ENCODE measurements at regions not wholly inside any gene's neighbourhood (a gene's known extent, or its start where the extent isn't known, plus 50 kb on each side); places are given as distances from the start of the nearest gene placed in this dataset.

- Histone ChIP-seq H2AFZ (ENCODE audit: low read length) (no peak overlapping the region), H3K4me1 (ENCODE audit: insufficient read depth, low read length) (no peaks in the 10 kb centered on the region), H3K27ac (ENCODE audit: low read length) (no peak overlapping the region), H3K79me2 (ENCODE audit: low read length) (no peaks in the 10 kb centered on the region), H3K27me3 (ENCODE audit: low read length) (no peaks in the 10 kb centered on the region), H3K9me3 (ENCODE audit: low read length) (no peaks in the 10 kb centered on the region), H3F3A (ENCODE audit: low read length, unreplicated experiment) (no peaks in the 10 kb centered on the region), H3K9me2 (replicated peaks; ENCODE audit: low read length) (no peaks in the 10 kb centered on the region), H3K9ac (ENCODE audit: low read length) (no peak overlapping the region), H3K4me3 (ENCODE audit: low read length) (no peak overlapping the region), H3K4me2 (ENCODE audit: low read length) (no peak overlapping the region), H3K36me3 (ENCODE audit: low read depth, low read length) (no peaks in the 10 kb centered on the region), H4K20me1 (ENCODE audit: low read length) (no peaks in the 10 kb centered on the region)
- ATAC-seq (no peak), DNase-seq (no peak)
- ChIA-PET POLR2A (ENCODE audit: unreplicated experiment) (no interaction called here), CTCF (no interaction called here)
- intact Hi-C loops (cut with micrococcal nuclease) = no loop called here
- no TSS peak for BruUV-seq (replicated peaks)
- no peak for TF ChIP-seq EZH2phosphoT487 (IDR thresholded peaks at IDR 0.05; ENCODE audit: borderline replicate concordance, low read length)
- TF ChIP-seq EZH2 (IDR thresholded peaks at IDR 0.05; ENCODE audit: low read length, unreplicated experiment) = no peak
- TF ChIP-seq, protein P1, sequence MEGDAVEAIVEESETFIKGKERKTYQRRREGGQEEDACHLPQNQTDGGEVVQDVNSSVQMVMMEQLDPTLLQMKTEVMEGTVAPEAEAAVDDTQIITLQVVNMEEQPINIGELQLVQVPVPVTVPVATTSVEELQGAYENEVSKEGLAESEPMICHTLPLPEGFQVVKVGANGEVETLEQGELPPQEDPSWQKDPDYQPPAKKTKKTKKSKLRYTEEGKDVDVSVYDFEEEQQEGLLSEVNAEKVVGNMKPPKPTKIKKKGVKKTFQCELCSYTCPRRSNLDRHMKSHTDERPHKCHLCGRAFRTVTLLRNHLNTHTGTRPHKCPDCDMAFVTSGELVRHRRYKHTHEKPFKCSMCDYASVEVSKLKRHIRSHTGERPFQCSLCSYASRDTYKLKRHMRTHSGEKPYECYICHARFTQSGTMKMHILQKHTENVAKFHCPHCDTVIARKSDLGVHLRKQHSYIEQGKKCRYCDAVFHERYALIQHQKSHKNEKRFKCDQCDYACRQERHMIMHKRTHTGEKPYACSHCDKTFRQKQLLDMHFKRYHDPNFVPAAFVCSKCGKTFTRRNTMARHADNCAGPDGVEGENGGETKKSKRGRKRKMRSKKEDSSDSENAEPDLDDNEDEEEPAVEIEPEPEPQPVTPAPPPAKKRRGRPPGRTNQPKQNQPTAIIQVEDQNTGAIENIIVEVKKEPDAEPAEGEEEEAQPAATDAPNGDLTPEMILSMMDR (conservative IDR thresholded peaks at IDR 0.05; ENCODE audit: low read depth, low read length) = no peak
Observed at GRCh38 chr13:90531744-90532143, 815.7 kb upstream of the MIR17HG start.

GRCh38 chr13:90532861-90533492, 814.5 kb upstream of the MIR17HG start:
- Histone ChIP-seq H3K79me2 (ENCODE audit: low read length) (no peaks in the 10 kb centered on the region), H3K4me1 (ENCODE audit: insufficient read depth, low read length) (no peaks in the 10 kb centered on the region), H3K9me2 (replicated peaks; ENCODE audit: low read length) (no peaks in the 10 kb centered on the region), H3K36me3 (ENCODE audit: low read depth, low read length) (no peaks in the 10 kb centered on the region), H3K9ac (ENCODE audit: low read length) (no peak overlapping the region), H2AFZ (ENCODE audit: low read length) (no peak overlapping the region), H3K9me3 (ENCODE audit: low read length) (no peaks in the 10 kb centered on the region), H3F3A (ENCODE audit: low read length, unreplicated experiment) (no peaks in the 10 kb centered on the region), H3K4me3 (ENCODE audit: low read length) (no peak overlapping the region), H3K4me2 (ENCODE audit: low read length) (no peak overlapping the region), H4K20me1 (ENCODE audit: low read length) (no peaks in the 10 kb centered on the region), H3K27ac (ENCODE audit: low read length) (no peak overlapping the region), H3K27me3 (ENCODE audit: low read length) (no peaks in the 10 kb centered on the region)
- CTCF ChIA-PET = no interaction called here
- no peak for DNase-seq
- TF ChIP-seq, protein P1 (conservative IDR thresholded peaks at IDR 0.05; ENCODE audit: low read depth, low read length) = no peak
- TF ChIP-seq EZH2 (IDR thresholded peaks at IDR 0.05; ENCODE audit: low read length, unreplicated experiment) = no peak
- TF ChIP-seq EZH2phosphoT487 (IDR thresholded peaks at IDR 0.05; ENCODE audit: borderline replicate concordance, low read length) = no peak
- no peak for ATAC-seq
- BruUV-seq (replicated peaks) = no TSS peak
- intact Hi-C loops (cut with micrococcal nuclease) = no loop called here
- POLR2A ChIA-PET (ENCODE audit: unreplicated experiment) = no interaction called here

- no peaks in the 10 kb centered on the region for H3K4me1 ChIP-seq (ENCODE audit: insufficient read depth, low read length)
- POLR2A ChIA-PET (ENCODE audit: unreplicated experiment) = no interaction called here
Observed at GRCh38 chr13:90533866-90534265, 813.6 kb upstream of the MIR17HG start.

More at GRCh38 chr13:90533866-90534265, 813.6 kb upstream of the MIR17HG start:
- H3K79me2 ChIP-seq (ENCODE audit: low read length) = no peaks in the 10 kb centered on the region
- no peak overlapping the region for H3K27ac ChIP-seq (ENCODE audit: low read length)
- TF ChIP-seq EZH2 (IDR thresholded peaks at IDR 0.05; ENCODE audit: low read length, unreplicated experiment) (no peak), EZH2phosphoT487 (IDR thresholded peaks at IDR 0.05; ENCODE audit: borderline replicate concordance, low read length) (no peak)
- TF ChIP-seq, protein P1 (conservative IDR thresholded peaks at IDR 0.05; ENCODE audit: low read depth, low read length) = no peak
- no peaks in the 10 kb centered on the region for H3K9me3 ChIP-seq (ENCODE audit: low read length)
- no peaks in the 10 kb centered on the region for H3K36me3 ChIP-seq (ENCODE audit: low read depth, low read length)
- no peak overlapping the region for H2AFZ ChIP-seq (ENCODE audit: low read length)
- no peak overlapping the region for H3K9ac ChIP-seq (ENCODE audit: low read length)
- H3F3A ChIP-seq (ENCODE audit: low read length, unreplicated experiment) = no peaks in the 10 kb centered on the region
- ATAC-seq (no peak), DNase-seq (no peak)
- no peak overlapping the region for H3K4me3 ChIP-seq (ENCODE audit: low read length)
- H3K9me2 ChIP-seq (replicated peaks; ENCODE audit: low read length) = no peaks in the 10 kb centered on the region
- H4K20me1 ChIP-seq (ENCODE audit: low read length) = no peaks in the 10 kb centered on the region
- intact Hi-C loops (cut with micrococcal nuclease) = no loop called here
- no TSS peak for BruUV-seq (replicated peaks)
- H3K27me3 ChIP-seq (ENCODE audit: low read length) = no peaks in the 10 kb centered on the region
- CTCF ChIA-PET = no interaction called here
- no peak overlapping the region for H3K4me2 ChIP-seq (ENCODE audit: low read length)
